ENCODE measurements at regions not wholly inside any gene's neighbourhood (a gene's known extent, or its start where the extent isn't known, plus 50 kb on each side); places are given as distances from the start of the nearest gene placed in this dataset.
"Not testable (repeated sequence)": the region's sequence is repeated elsewhere in the genome, so short reads cannot be mapped to it uniquely, and the experiment has no call there.

- Histone ChIP-seq H3K36me3 (no peaks in the 10 kb centered on the region), H3K27ac (no peak overlapping the region), H3K4me3 (no peak overlapping the region), H3K4me1 (no peaks in the 10 kb centered on the region), H3K27me3 (no peaks in the 10 kb centered on the region), H3K9me3 (replicated peaks) (no peaks in the 10 kb centered on the region)
- no peak for DNase-seq
These were observed 73.6 kb upstream of the COG2 start for GRCh38 chr1:230568676-230569075.

GRCh38 chr1:230568008-230568407 is 74.3 kb upstream of the COG2 start:
- Histone ChIP-seq H3K27me3 (no peaks in the 10 kb centered on the region), H3K4me1 (no peaks in the 10 kb centered on the region), H3K27ac (no peak overlapping the region), H3K36me3 (no peaks in the 10 kb centered on the region), H3K9me3 (replicated peaks) (no peaks in the 10 kb centered on the region), H3K4me3 (no peak overlapping the region)
- peak; percentile 6 to 19 for DNase-seq

GRCh38 chr1:230567221-230567575 is 75.1 kb upstream of the COG2 start:
- no peaks in the 10 kb centered on the region for H3K4me1 ChIP-seq
- H3K36me3 ChIP-seq: no peaks in the 10 kb centered on the region
- DNase-seq: no peak
- H3K4me3 ChIP-seq: no peak overlapping the region
- no peaks in the 10 kb centered on the region for H3K9me3 ChIP-seq (replicated peaks)
- H3K27ac ChIP-seq: no peak overlapping the region
- no peaks in the 10 kb centered on the region for H3K27me3 ChIP-seq

DNA sequence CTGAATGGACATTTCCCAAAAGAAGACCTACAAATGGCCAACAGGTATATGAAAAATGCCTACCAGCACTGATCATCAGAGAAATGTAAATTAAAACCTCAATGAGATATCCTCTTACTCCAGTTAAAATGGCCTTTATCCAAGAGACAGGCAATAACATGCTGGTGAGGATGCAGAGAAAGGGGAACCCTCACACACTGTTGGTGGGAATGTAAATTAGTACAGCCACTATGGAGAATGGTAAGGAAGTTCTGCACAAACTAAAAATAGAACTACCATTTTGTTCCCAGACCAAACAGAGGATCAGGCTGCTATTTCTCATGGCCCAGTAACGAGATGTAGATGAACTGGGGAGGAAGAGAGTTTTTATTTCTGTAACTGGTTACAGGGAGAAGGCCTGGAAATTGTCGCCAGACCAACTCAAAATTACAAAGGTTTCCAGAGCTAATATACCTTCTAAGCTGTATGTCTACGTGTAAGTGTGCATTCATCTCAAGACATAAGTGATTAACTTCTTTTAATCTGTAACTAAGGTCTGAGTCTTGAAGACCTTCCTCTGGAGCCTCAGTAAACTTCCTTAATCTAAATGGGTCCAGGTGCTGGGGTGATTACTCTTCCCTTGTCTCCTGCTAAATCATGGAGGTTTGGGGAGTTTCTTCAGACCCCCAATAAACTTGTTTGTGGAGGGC is 75.6 kb upstream of the COG2 start:
- DNase-seq; H3K4me3 ChIP-seq; H3K27me3 ChIP-seq; H3K9me3 ChIP-seq (replicated peaks); H3K4me1 ChIP-seq; H3K27ac ChIP-seq; H3K36me3 ChIP-seq: not testable (repeated sequence)

- Histone ChIP-seq H3K9me3 (replicated peaks) (no peaks in the 10 kb centered on the region), H3K4me3 (no peak overlapping the region), H3K27ac (no peak overlapping the region), H3K36me3 (no peaks in the 10 kb centered on the region), H3K27me3 (no peaks in the 10 kb centered on the region), H3K4me1 (no peaks in the 10 kb centered on the region)
- DNase-seq: peak; percentile 13 to 37
These were observed 77.1 kb upstream of the COG2 start for GRCh38 chr1:230565141-230565540.

DNA sequence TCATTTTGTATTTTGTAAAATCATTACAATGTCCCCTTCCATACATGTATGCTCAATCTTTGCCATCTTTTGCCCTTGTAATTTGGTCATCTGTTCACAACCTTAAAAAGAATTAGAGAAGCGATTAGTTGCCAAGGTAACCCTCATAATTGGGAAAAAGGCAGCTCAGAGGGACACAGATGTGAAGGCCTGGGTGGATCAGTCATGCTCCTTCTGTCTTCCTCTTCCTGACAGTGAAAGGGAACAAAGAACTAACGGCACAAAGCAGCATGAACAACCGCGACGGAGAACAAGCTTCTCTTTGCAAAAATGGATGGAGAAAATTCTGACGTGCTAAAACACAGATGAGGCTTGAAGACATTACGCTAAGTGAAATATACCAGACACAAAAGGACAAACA is 78.7 kb upstream of the COG2 start:
- Histone ChIP-seq H3K4me1 (no peaks in the 10 kb centered on the region), H3K27ac (no peak overlapping the region), H3K4me3 (no peak overlapping the region), H3K36me3 (no peaks in the 10 kb centered on the region), H3K9me3 (replicated peaks) (no peaks in the 10 kb centered on the region), H3K27me3 (no peaks in the 10 kb centered on the region)
- DNase-seq: no peak

DNA sequence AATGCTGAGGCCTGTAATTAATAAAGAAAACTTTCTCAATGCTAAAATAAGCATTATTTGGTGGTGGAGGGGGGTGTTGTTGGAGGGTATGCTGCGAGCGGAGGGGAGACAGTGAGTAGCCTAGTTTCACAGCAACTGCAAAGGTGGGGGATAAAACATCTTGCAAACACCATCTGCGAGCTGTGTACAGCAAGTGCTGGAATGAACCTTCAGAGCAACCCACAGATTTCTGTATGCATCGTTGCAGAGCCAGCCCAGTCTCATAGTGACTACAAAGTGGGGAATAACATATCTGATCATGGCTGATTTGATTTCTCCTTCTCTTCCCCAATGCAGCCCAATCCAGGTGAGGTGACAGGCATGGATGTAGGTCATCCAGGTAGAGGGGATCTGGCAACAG is 80.7 kb upstream of the COG2 start:
- no peaks in the 10 kb centered on the region for H3K36me3 ChIP-seq
- no peaks in the 10 kb centered on the region for H3K4me1 ChIP-seq
- H3K27ac ChIP-seq: no peak overlapping the region
- no peak for DNase-seq
- no peak overlapping the region for H3K4me3 ChIP-seq
- no peaks in the 10 kb centered on the region for H3K27me3 ChIP-seq
- H3K9me3 ChIP-seq (replicated peaks): no peaks in the 10 kb centered on the region

GRCh38 chr1:230558324-230558723 is 84.0 kb upstream of the COG2 start:
- Histone ChIP-seq H3K4me1 (no peaks in the 10 kb centered on the region), H3K9me3 (replicated peaks) (no peaks in the 10 kb centered on the region), H3K27ac (no peak overlapping the region), H3K36me3 (no peaks in the 10 kb centered on the region), H3K27me3 (no peaks in the 10 kb centered on the region), H3K4me3 (no peak overlapping the region)
- no peak for DNase-seq

DNA sequence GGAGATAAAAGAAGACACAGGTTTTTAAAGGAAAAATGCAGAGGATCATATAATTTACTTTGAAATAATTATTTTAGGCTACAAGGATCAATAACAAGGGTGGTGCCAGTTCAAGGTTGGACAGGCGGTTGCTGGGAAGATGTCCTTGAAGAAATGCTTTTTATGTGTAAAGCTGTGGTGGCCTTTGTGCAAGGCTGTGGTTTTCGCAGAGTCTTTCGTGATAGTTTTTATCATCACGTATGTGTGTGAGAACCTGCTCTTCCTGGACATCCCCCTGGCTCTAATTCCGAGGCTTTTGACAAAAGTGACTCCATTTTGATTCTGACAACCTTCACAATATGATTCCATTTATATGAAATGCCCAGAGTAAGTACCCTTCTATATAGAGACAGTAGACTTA is 85.8 kb upstream of the COG2 start:
- no peak for DNase-seq
- Histone ChIP-seq H3K4me1 (no peaks in the 10 kb centered on the region), H3K36me3 (no peaks in the 10 kb centered on the region), H3K4me3 (no peak overlapping the region), H3K27me3 (no peaks in the 10 kb centered on the region), H3K9me3 (replicated peaks) (no peaks in the 10 kb centered on the region), H3K27ac (no peak overlapping the region)

- Histone ChIP-seq H3K4me3 (no peak overlapping the region), H3K27me3 (no peaks in the 10 kb centered on the region), H3K36me3 (no peaks in the 10 kb centered on the region), H3K9me3 (replicated peaks) (no peaks in the 10 kb centered on the region), H3K27ac (no peak overlapping the region), H3K4me1 (no peaks in the 10 kb centered on the region)
- DNase-seq: no peak
These were observed 86.5 kb upstream of the COG2 start for GRCh38 chr1:230555814-230556213.

DNA sequence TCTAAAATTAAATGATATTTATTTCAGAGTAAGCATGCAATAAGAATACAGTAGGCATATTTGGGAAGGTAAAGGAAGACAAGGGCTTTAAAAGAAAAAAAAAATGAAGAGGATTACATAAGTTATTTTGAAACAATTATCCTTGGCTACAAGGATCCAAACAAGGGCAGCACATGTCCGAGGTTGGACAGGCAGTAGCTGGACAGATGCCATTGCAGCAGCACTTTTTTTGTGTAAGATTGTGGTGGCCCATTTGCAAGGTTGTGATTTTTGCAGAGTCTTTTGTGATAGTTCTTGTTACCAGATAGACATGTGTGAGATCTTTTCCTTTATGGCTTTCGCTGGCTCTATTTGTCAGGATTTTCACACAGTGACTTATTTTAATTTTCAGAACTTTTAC is 89.4 kb upstream of the COG2 start:
- no peak overlapping the region for H3K4me3 ChIP-seq
- H3K36me3 ChIP-seq: no peaks in the 10 kb centered on the region
- DNase-seq: no peak
- H3K9me3 ChIP-seq (replicated peaks): no peaks in the 10 kb centered on the region
- H3K4me1 ChIP-seq: no peaks in the 10 kb centered on the region
- no peak overlapping the region for H3K27ac ChIP-seq
- no peaks in the 10 kb centered on the region for H3K27me3 ChIP-seq

DNA sequence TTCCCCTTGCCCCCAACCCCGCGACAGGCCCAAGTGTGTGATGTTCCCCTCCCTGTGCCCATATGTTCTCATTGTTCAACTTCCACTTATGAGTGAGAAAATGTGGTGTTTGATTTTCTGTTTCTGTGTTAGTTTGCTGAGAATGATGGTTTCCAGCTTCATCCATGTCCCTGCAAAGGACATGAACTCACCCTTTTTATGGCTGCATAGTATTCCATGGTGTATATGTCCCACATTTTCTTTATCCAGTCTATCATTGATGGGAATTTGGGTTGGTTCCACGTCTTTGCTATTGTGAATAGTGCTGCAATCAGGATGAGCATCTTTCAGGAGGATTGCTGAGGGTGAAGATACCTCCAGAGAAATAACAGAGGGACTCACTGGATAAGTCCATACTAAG is 91.3 kb upstream of the COG2 start:
- not testable (repeated sequence) for H3K4me3 ChIP-seq

DNA sequence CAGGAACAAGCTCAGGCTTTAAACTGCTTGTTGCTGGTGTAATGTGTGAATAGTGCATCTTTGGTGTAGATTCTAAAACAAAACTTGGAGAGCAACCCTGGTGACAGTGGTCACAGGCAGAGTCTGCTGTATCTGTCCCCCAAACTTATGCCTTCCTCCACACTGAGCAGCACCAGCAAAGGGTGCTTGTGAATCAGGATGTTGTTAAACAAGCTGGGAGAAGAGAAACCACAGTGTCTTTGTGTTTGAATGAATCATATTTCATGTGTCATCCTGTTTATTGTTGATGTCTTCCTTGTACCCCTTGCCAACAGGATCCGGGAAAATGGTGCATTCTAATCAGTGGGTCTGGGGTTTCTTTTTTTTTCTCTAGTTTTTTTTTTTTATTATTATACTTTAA is 91.9 kb upstream of the COG2 start:
- Histone ChIP-seq H3K36me3 (no peaks in the 10 kb centered on the region), H3K4me1 (no peaks in the 10 kb centered on the region), H3K27ac (no peak overlapping the region), H3K9me3 (replicated peaks) (no peaks in the 10 kb centered on the region), H3K27me3 (no peaks in the 10 kb centered on the region), H3K4me3 (no peak overlapping the region)
- DNase-seq: no peak

More for the DNA sequence above, 91.3 kb upstream of the COG2 start:
- H3K27me3 ChIP-seq; H3K4me1 ChIP-seq; DNase-seq; H3K36me3 ChIP-seq; H3K27ac ChIP-seq; H3K9me3 ChIP-seq (replicated peaks): not testable (repeated sequence)

DNA sequence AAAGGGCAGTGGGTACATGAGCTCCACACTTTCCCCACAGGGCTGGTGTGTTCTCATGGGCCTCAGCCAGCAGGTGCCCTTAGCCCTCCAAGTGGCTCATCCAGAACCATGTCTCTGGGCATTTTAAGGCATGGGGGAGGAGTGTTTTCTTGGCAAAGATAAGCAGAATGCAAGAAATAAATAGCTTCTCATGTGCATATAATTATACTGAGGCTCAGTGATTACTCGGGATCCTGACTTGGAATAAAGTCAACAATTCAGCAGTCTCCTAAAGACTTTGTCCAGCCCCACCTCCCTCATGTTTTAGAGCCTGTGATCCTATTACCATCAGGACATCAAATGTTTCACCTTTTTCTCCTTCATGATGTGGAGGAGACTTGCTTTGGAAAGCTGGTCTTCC is 92.7 kb upstream of the COG2 start:
- DNase-seq: no peak
- no peak overlapping the region for H3K27ac ChIP-seq
- no peaks in the 10 kb centered on the region for H3K4me1 ChIP-seq
- no peak overlapping the region for H3K4me3 ChIP-seq
- H3K9me3 ChIP-seq (replicated peaks): no peaks in the 10 kb centered on the region
- H3K36me3 ChIP-seq: no peaks in the 10 kb centered on the region
- no peaks in the 10 kb centered on the region for H3K27me3 ChIP-seq

DNA sequence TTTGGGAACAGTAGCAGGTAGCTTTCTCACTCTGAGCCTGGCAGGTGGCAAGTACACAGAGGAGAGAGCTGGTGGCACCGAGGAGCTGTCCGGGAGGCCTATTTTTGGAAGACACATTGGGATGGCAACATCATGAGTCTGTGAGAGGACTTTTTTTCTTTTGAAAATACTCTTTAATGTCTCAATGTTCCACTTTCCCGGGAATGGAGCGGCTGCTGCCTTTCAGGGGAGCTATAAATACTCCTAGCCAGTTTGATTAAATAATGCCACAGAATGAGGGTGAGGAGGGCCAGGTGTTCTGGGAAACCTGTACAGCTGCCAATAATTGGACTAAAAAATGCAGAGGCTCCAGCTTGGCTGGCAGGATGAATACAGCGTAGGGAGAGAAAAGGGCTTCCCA is 93.3 kb upstream of the COG2 start:
- no peaks in the 10 kb centered on the region for H3K4me1 ChIP-seq
- no peak for DNase-seq
- no peak overlapping the region for H3K27ac ChIP-seq
- no peaks in the 10 kb centered on the region for H3K9me3 ChIP-seq (replicated peaks)
- H3K36me3 ChIP-seq: no peaks in the 10 kb centered on the region
- H3K27me3 ChIP-seq: no peaks in the 10 kb centered on the region
- no peak overlapping the region for H3K4me3 ChIP-seq

GRCh38 chr1:230548357-230548756 is 93.9 kb upstream of the COG2 start:
- Histone ChIP-seq H3K36me3 (no peaks in the 10 kb centered on the region), H3K27me3 (no peaks in the 10 kb centered on the region), H3K9me3 (replicated peaks) (no peaks in the 10 kb centered on the region), H3K4me1 (no peaks in the 10 kb centered on the region), H3K4me3 (no peak overlapping the region), H3K27ac (no peak overlapping the region)
- no peak for DNase-seq

All from SJCRH30 (cell line).